K562 (cell line): ENCODE measurements at regions not wholly inside any gene's neighbourhood (a gene's known extent, or its start where the extent isn't known, plus 50 kb on each side); places are given as distances from the start of the nearest gene placed in this dataset.

Source experiments
- ATAC-seq: fragments of 200-7000 bp; cut with Tn5 transposase; 3 replicates; pipeline ENCODE4 v1.9.1; 2020; ENCODE audit warnings: moderate library complexity
- BruUV-seq: library from RNA; stranded (reverse); fragments of 400-500 nt; replicated peaks from 2 replicates; lab custom pipeline; 2021; lab: Mats Ljungman, UMichigan
- CTCF ChIA-PET: fragments of 300-600 bp; formaldehyde crosslinking; extraction: SDS; loops from one replicate; lab custom pipeline; 2021; ENCODE audit warnings: low intra/inter-chr PET ratio; lab: Yijun Ruan, JAX
- POLR2A ChIA-PET: fragments of 300-600, 350-650 bp; sonication (Branson Sonifier 250); formaldehyde crosslinking; extraction: SDS; loops from one replicate; lab custom pipeline; 2021; ENCODE audit warnings: antibody characterized with exemption, inconsistent platforms; lab: Yijun Ruan, JAX
- DNase-seq, 4 experiments: peaks; one replicate each; pipeline versions ENCODE4 v3.0.0 to v3.0.0-alpha.2; 2011 to 2018; ENCODE audit warnings: low spot score in 3 of 4, mixed read lengths in 3 of 4; ENCODE audit errors: extremely low read depth in 1 of 4
- FAIRE-seq: peaks from 2 replicates; lab custom pipeline; 2011; peaks lifted over from hg19 to GRCh38; lab: Jason Lieb, UNC
- H2AFZ ChIP-seq: 2 replicates; pipeline ENCODE4 v1.6.0; 2011; ENCODE audit warnings: low read depth, low read length, control low read depth, inconsistent platforms
- H3K27ac ChIP-seq: fragments of 200-600 bp; 3 replicates; pipeline ENCODE4 v1.8.0; 2011; ENCODE audit warnings: low read depth, mild to moderate bottlenecking, control low read depth, inconsistent platforms, low read length, moderate library complexity, mixed read lengths; ENCODE audit errors: extremely low read depth
- H3K27me3 ChIP-seq, 2 experiments: fragments of 300-600 bp in 1 of 2; 2 replicates in 1 of 2; 3 replicates in 1 of 2; pipeline versions ENCODE4 v1.6.0 to v1.8.0; 2011; ENCODE audit warnings: inconsistent platforms in 2 of 2, low read length in 2 of 2, mild to moderate bottlenecking in 1 of 2, mixed read lengths in 1 of 2, moderate library complexity in 1 of 2; ENCODE audit not compliant: control insufficient read depth in 2 of 2, insufficient read depth in 2 of 2
- H3K36me3 ChIP-seq: fragments of 300-600 bp; 3 replicates; pipeline ENCODE4 v1.8.0; 2011; ENCODE audit warnings: mild to moderate bottlenecking, low read length, inconsistent platforms; ENCODE audit not compliant: control insufficient read depth, insufficient read depth
- H3K4me1 ChIP-seq, 2 experiments: fragments of 200-600 bp in 1 of 2; replicated peaks in 1 of 2; 2 replicates in 1 of 2; 3 replicates in 1 of 2; pipeline versions ENCODE4 v1.5.1 to v1.8.0; 2011; ENCODE audit warnings: inconsistent platforms in 2 of 2, low read length in 2 of 2, mild to moderate bottlenecking in 1 of 2, mixed read lengths in 1 of 2, moderate library complexity in 1 of 2; ENCODE audit not compliant: control insufficient read depth in 2 of 2, insufficient read depth in 2 of 2
- H3K4me2 ChIP-seq: 2 replicates; pipeline ENCODE4 v1.6.1; 2011; ENCODE audit warnings: low read length, control low read depth, inconsistent platforms, mixed read lengths; ENCODE audit not compliant: insufficient read depth
- H3K4me3 ChIP-seq: fragments of 200-600 bp; sonication (generic), shearing (Covaris generic); 2 replicates; pipeline ENCODE4 v1.5.1; 2016; ENCODE audit warnings: control low read depth, inconsistent platforms
- H3K79me2 ChIP-seq: fragments of 200-600 bp; 3 replicates; pipeline ENCODE4 v1.8.0; 2011; ENCODE audit warnings: low read length, inconsistent platforms; ENCODE audit not compliant: control insufficient read depth, insufficient read depth
- H3K9ac ChIP-seq, 2 experiments: 2 replicates each; pipeline versions ENCODE4 v1.6.0 to v1.6.1; 2011; ENCODE audit warnings: low read depth in 2 of 2, low read length in 2 of 2, control low read depth in 1 of 2, inconsistent platforms in 1 of 2, mild to moderate bottlenecking in 1 of 2, mixed read lengths in 1 of 2; ENCODE audit not compliant: insufficient read depth in 1 of 2
- H3K9me1 ChIP-seq: one replicate; pipeline ENCODE4 v1.6.0; 2011; ENCODE audit warnings: inconsistent platforms, mild to moderate bottlenecking, low read length, moderate library complexity; ENCODE audit not compliant: control insufficient read depth, insufficient read depth
- H3K9me3 ChIP-seq: replicated peaks from 2 replicates; pipeline ENCODE4 v1.5.1; 2011; ENCODE audit warnings: low read depth, low read length, inconsistent platforms; ENCODE audit not compliant: control insufficient read depth, insufficient read depth
- H4K20me1 ChIP-seq: replicated peaks from 2 replicates; pipeline ENCODE4 v1.6.1; 2011; ENCODE audit warnings: low read length, inconsistent platforms, mixed read lengths; ENCODE audit not compliant: control insufficient read depth, insufficient read depth
- ARID3A ChIP-seq: IDR thresholded peaks from 2 replicates; pipeline ENCODE4 v1.6.1; 2012; ENCODE audit warnings: low read depth, low read length, improper control_type of control experiment, borderline replicate concordance
- CHCHD3 ChIP-seq: fragments of 250-450 bp; sonication (Bioruptor Pico); IDR thresholded peaks from 2 replicates; pipeline ENCODE4 v2.1.2; 2022; ENCODE audit warnings: mild to moderate bottlenecking
- CSDE1 ChIP-seq, 2 experiments: fragments of 450-650 bp; IDR thresholded peaks; 2 replicates each; pipeline ENCODE4 v1.6.1; 2016; ENCODE audit warnings: mild to moderate bottlenecking in 1 of 2
- ETV6 ChIP-seq, 3 experiments: fragments of 150-350 bp in 1 of 3; sonication (generic) in 1 of 3; formaldehyde crosslinking in 1 of 3; IDR thresholded peaks; 2 replicates each; pipeline versions ENCODE4 v1.6.1 to v1.8.0; 2014 to 2022; ENCODE audit warnings: borderline replicate concordance in 2 of 3, low read depth in 2 of 3, antibody characterized with exemption in 1 of 3, low read length in 1 of 3, mild to moderate bottlenecking in 1 of 3, missing genetic modification reagents in 1 of 3
- HINFP ChIP-seq: fragments of 450-650 bp; conservative IDR thresholded peaks from 2 replicates; pipeline ENCODE4 v1.6.1; 2016; ENCODE audit warnings: missing genetic modification characterization, low read depth, mild to moderate bottlenecking, control low read depth, missing compliant biosample characterization
- HOMEZ ChIP-seq: fragments of 250-450 bp; sonication (Bioruptor Pico); IDR thresholded peaks from 2 replicates; pipeline ENCODE4 v1.4.0; 2020; ENCODE audit warnings: mild to moderate bottlenecking, moderate library complexity
- JUN ChIP-seq, 2 experiments: sonication (generic) in 1 of 2; formaldehyde crosslinking in 1 of 2; IDR thresholded peaks; 2 replicates each; pipeline versions ENCODE4 v1.6.1 to v1.8.0; 2012 to 2022; ENCODE audit warnings: borderline replicate concordance in 2 of 2, mild to moderate bottlenecking in 2 of 2, improper control_type of control experiment in 1 of 2, low read depth in 1 of 2, low read length in 1 of 2, missing genetic modification reagents in 1 of 2
- MEF2D ChIP-seq: conservative IDR thresholded peaks from 2 replicates; pipeline ENCODE4 v1.6.1; 2016; ENCODE audit warnings: low read depth, missing genetic modification characterization, missing compliant biosample characterization
- MTA3 ChIP-seq: fragments of 450-650 bp; formaldehyde crosslinking; IDR thresholded peaks from 2 replicates; pipeline ENCODE4 v1.6.1; 2017; ENCODE audit warnings: mild to moderate bottlenecking, borderline replicate concordance
- RBM39 ChIP-seq: fragments of 200-400 bp; formaldehyde crosslinking; optimal IDR thresholded peaks from 2 replicates; pipeline ENCODE3; 2018; ENCODE audit warnings: low read depth, low read length
- SRSF7 ChIP-seq: fragments of 200-400 bp; formaldehyde crosslinking; optimal IDR thresholded peaks from 2 replicates; pipeline ENCODE3; 2017; ENCODE audit warnings: mild to moderate bottlenecking, low read depth, low read length
- XRCC5 ChIP-seq: fragments of 200-400 bp; formaldehyde crosslinking; IDR thresholded peaks from 2 replicates; pipeline ENCODE4 v1.6.1; 2017; ENCODE audit warnings: low read depth, mild to moderate bottlenecking, low read length
- ZNF232 ChIP-seq: sonication (generic); formaldehyde crosslinking; IDR thresholded peaks from 2 replicates; pipeline ENCODE4 v1.8.0; 2022; ENCODE audit warnings: mild to moderate bottlenecking, missing genetic modification reagents
- ZNF277 ChIP-seq: fragments of 250-450 bp; sonication (Bioruptor Pico); IDR thresholded peaks from 2 replicates; pipeline ENCODE4 v1.8.0; 2022; ENCODE audit warnings: inconsistent platforms, mild to moderate bottlenecking, moderate library complexity, borderline replicate concordance
- ZNF584 ChIP-seq: fragments of 200-800 bp; sonication (Bioruptor generic); IDR thresholded peaks from 2 replicates; pipeline ENCODE4 v1.6.1; 2016; ENCODE audit warnings: low read depth, mild to moderate bottlenecking, missing genetic modification characterization, missing compliant biosample characterization
- WGBS: fragments of 100-300 bp; shearing (Covaris generic); methylation state at CpG from one replicate; pipeline ENCODE4 v1.1.6; 2016; ENCODE audit warnings: low coverage, mixed read lengths; ENCODE audit not compliant: insufficient coverage; ENCODE audit errors: missing lambda C conversion rate; 5-methylcytosine and 5-hydroxymethylcytosine counted together
- in situ Hi-C: fragments of 300-500 bp; cut with MboI; formaldehyde crosslinking; loops from 4 replicates; pipeline ENCODE4 v1.15.0; 2018; ENCODE audit warnings: inconsistent platforms, mixed read lengths
- intact Hi-C: fragments of 100-400 bp; cut with micrococcal nuclease; formaldehyde crosslinking; loops from 2 replicates; pipeline ENCODE4 v1.14.2; 2022

- CTCF ChIA-PET: no interaction called here
- Histone ChIP-seq H3K9ac (no peak overlapping the region), H3K4me3 (no peak overlapping the region), H3K36me3 (no peaks in the 10 kb centered on the region), H3K4me1 (no peaks in the 10 kb centered on the region), H3K4me2 (no peak overlapping the region), H3K9me3 (no peaks in the 10 kb centered on the region), H3K27me3 (no peaks in the 10 kb centered on the region), H3K79me2 (no peaks in the 10 kb centered on the region), H2AFZ (no peak overlapping the region), H3K27ac (no peak overlapping the region), H3K9me1 (no peaks in the 10 kb centered on the region), H4K20me1 (no peaks in the 10 kb centered on the region)
- FAIRE-seq (no peak), ATAC-seq (no peak), DNase-seq (no peak)
- intact Hi-C loops (no loop called here), in situ Hi-C loops (no loop called here)
- WGBS: 2% methylated on average over 5 of the region's 5 CpGs
- POLR2A ChIA-PET: interaction anchor here (0.6 kb wide), 1 partner anchor 67 kb away, joined by 3 read pairs; no protein-coding TSS in a partner anchor
- BruUV-seq: no TSS peak
- TF ChIP-seq ARID3A: no peak
- TF ChIP-seq RBM39: no peak
- no peak for TF ChIP-seq ZNF584 (CRISPR knock-in tag)
- TF ChIP-seq SRSF7: no peak
- no peak for TF ChIP-seq XRCC5
- TF ChIP-seq ETV6 (IDR thresholded peaks at IDR 0.05; ENCODE audit: borderline replicate concordance in 1 of 2, low read depth in 2 of 2, low read length in 1 of 2): no peak
- no peak for TF ChIP-seq ETV6 (CRISPR knock-in tag; IDR thresholded peaks at IDR 0.05; ENCODE audit: borderline replicate concordance)
- no peak for TF ChIP-seq CSDE1 (IDR thresholded peaks at IDR 0.05)
- no peak for TF ChIP-seq MTA3
- TF ChIP-seq HOMEZ (CRISPR knock-in tag): no peak
- no peak for TF ChIP-seq HINFP (tag)
- TF ChIP-seq ZNF232 (CRISPR knock-in tag): no peak
- no peak for TF ChIP-seq CHCHD3
- TF ChIP-seq JUN (IDR thresholded peaks at IDR 0.05; ENCODE audit: borderline replicate concordance, low read depth, low read length): no peak
- no peak for TF ChIP-seq JUN (CRISPR knock-in tag; IDR thresholded peaks at IDR 0.05; ENCODE audit: borderline replicate concordance)
- no peak for TF ChIP-seq MEF2D
- TF ChIP-seq ZNF277 (CRISPR knock-in tag): no peak
Observed at GRCh38 chr7:46157404-46157803, 236.3 kb upstream of the IGFBP3 start.
